ENCODE measurements at regions not wholly inside any gene's neighbourhood (a gene's known extent, or its start where the extent isn't known, plus 50 kb on each side); places are given as distances from the start of the nearest gene placed in this dataset.

- no peak for DNase-seq (ENCODE audit: low spot score)
Observed at GRCh38 chr18:32542221-32542798, 71.6 kb upstream of the GAREM1 start.

GRCh38 chr18:32530947-32531651 lies 60.4 kb upstream of the GAREM1 start:
- no peak for DNase-seq (ENCODE audit: low spot score)

- DNase-seq (ENCODE audit: low spot score), result no peak
Observed at GRCh38 chr18:32529722-32530420, 59.2 kb upstream of the GAREM1 start.

- DNase-seq (ENCODE audit: low spot score), result no peak
Observed at GRCh38 chr18:32520771-32521170, 50.1 kb upstream of the GAREM1 start.

Measured in HuH-7.5 (cell line).